CD1c-positive myeloid dendritic cell (primary cell): ENCODE measurements at regions not wholly inside any gene's neighbourhood (a gene's known extent, or its start where the extent isn't known, plus 50 kb on each side); places are given as distances from the start of the nearest gene placed in this dataset.
"Not testable (repeated sequence)": the region's sequence is repeated elsewhere in the genome, so short reads cannot be mapped to it uniquely, and the experiment has no call there.

Source experiments
- DNase-seq: peaks from one replicate; pipeline ENCODE4 v3.0.0-alpha.2; 2016; ENCODE audit errors: extremely low spot score

DNA sequence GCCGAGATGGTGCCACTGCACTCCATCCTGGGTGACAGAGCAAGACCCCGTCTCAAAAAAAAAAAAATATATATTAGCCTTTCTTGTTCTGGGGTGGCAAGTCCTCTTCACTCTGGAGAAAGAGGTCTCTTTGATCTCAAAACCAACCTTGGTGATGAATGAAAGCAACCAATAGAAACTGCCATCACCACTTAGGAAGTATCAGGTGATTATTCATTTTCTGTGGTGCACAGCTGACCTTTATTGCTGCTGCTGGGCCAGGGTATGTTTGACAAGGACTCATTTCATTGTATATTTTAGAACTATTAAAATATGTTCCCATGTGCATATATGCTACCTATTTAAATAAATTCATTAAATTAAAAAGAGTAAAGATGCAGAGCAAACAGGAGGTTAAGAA is 76.0 kb upstream of the KIT start:
- no peak for DNase-seq

DNA sequence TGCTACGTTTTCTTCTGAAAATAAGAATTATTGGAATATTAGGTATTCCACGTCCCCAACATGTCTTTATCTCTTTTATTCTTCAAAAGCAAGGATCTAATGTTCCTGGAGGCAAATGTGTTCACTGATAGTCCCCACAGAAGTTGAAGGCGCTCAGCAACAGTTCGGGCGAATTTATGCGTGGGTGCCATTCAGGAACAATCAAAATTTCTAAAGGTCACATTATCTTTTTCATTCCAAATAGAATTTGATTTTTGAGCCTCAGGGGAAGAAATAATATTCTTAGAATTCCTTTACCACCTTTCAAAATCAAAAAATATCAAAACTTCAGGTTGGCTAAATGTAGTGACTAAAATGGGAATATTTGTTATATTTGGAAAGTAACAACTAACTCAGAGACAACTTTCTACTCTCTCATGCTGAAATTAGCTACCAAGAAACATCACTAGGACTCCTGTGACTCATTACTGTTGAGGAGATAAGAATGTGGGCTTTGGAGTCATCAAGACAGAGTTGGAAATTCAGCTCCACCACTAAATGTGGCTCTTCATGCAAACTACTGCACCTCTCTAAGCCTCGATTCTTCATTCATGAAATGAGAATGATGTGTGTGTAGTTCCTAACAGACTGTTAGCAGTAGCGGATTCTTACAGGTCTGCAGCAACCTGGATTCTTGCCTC is 72.3 kb upstream of the KIT start:
- DNase-seq, result no peak

DNA sequence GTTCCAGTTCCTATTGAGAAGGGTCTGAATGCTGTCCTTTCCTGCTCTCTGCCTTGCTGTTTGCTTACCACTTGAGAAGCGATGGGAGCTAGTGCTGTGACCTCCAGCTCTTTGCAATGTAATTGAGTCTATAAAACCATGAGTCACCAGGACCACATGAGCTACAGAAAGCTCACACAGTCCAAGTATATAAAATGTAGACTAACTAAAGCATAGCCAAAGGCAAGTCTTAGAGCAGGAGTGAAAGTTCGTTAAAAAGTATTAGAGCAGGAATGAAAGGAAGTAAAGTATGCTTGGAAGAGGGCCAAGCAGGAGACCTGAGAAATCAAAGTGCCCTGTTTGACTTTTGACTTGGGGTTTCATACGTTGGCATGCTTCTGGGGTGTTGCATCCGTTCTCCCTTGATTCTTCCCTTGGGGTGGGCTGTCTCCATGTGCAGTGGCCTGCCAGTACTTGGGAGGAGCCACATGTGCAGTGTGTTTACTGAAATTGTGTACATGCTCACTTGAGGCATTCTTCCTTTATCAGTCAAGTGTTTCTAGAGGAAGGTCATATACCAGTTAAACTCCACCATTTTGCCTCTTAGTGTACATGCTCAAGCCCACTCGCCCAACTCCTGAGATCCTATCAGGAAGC is 71.3 kb upstream of the KIT start:
- no peak for DNase-seq

DNA sequence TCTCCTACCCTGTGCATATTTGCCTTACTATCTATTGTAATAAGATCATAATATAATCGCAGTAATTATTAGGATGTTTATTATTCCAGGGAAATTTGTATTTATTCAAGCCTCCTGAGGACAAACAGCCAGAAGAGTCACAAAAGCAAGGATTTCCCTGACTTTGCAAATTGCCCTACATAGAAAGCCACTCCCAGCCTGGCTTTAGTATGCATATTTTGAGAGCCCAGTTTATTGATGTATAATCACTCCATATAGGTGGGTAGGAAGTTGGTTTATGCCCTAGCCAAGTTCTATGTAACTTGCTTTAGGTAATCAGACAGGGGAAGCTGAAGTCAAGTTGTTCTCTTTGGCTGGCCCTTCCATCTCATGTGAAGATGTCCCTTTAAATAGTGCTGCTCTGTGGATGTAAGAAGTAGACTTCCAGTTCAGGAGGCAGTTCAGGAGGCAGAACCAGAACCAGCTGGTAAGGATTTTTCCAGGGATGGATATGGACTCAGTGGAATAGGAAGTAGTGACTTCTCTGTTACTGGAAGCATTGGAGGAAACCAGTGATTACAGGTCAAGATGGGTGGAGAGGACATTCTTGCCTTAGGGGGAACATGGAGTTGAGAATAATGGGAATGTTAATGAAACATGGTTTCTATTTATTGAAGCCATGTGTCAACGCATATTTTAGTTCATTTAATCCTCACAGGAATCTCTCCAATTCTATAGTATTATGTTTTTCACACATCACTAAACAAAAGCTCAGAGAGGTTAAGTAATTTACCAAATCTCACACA is 70.5 kb upstream of the KIT start:
- no peak for DNase-seq

DNA sequence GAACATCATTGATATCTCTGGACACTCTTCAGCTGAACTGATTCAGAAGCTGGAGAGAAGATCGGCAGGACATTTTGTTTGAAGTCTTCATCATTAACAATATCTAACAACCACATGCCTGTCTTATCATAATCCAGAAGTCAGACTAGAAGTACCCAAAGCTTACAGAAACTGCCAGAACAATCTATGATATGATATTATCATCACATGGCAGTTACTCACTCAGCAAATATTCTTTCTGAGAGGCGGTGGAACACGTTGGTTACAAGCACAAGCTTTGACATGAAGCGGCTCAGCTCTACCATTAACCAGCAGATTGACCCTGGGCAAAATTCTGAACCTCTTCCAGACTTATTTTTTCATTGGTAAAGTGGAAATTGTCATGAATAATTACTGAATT is 69.4 kb upstream of the KIT start:
- no peak for DNase-seq

DNA sequence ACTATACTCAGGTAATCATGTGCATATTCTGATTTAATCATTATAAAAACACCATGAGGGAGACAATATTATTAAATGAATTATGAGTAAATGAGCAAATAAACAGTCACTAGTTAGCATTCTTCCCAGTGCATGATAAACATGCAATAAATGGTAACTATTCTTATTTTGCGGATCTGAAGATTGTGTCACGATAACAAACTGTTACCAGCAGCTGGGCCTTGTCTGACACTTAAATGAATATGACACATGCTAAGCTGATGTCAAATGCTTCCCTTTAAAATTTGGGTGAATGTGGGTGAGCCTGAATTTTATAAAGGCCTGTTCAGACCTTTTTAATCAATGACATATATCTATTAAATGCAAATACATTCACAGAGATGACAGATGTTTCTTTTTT is 68.2 kb upstream of the KIT start:
- DNase-seq, result no peak

DNA sequence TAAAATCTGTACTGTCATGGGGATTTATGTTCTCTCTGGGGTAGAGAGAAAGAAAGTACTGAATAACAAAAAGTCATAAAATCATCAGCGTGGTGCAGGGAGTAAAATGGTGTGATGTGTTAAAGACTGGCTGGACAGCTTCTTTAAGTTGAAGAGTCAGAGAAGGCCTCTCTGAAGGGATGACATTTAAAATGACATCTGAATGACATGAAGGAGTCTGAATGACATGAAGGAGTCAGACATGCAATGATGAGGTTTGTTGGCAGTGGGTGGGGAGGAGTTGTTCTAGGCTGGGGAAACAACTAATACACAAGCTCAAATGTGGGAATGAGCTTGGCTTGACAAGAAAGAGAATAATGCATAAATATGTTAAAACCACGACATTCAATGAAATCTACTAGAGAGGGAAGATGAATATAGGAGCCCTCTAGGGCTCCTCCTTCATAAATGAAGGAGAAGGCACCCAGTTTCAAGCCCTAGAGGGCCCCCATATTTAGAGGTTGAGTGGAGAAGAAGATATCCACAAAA is 63.9 kb upstream of the KIT start:
- no peak for DNase-seq

DNA sequence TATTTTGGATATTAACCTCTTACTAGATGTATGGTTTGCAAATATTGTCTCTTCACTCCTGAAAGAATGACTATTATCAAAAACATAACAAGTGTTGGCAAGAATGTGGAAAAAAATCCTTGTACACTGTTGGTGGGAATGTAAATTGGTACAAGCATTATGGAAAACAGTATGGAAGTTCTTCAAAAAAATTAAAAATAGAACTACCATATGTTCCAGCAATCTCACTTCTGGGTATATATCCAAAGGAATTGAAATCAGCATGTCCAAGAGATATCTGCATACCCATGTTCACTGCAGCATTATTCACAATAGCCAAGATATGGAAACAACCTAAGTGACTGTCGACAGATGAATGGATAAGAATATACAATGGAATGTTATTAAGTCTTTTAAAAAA is 61.6 kb upstream of the KIT start:
- no peak for DNase-seq

DNA sequence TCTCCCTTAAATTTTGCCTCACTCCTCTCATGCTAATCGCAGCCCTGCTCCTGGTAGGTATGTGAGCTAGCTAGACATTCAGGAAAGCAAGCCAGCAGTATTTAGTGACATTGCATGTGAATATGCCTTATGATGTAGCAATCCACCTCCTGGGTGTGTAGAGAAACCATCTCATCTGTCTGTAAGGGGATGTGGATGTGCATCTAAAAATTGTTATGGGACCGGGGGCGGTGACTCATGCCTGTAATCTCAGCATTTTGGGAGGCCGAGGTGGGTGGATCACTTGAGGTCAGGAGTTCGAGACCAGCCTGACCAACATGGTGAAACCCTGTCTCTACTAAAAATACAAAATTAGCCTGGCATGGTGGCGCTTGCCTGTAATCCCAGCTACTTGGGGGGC is 60.1 kb upstream of the KIT start:
- not testable (repeated sequence) for DNase-seq

DNA sequence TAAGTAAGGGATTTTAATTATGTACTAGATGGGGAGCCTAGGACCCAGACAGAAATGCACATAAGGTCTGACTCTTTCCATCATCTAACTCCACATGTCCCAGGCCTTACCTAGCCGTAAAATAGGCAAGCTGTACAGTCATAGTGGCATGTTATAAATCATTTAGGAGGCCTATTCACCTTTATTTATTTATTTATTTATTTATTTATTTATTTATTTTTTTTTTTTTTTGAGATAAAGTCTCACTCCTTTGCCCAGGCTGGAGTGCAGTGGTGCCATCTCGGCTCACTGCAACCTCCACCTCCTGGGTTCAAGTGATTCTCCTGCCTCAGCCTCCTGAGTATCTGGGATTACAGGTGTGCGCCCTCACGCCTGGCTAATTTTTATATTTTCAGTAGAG is 55.6 kb upstream of the KIT start:
- DNase-seq, result not testable (repeated sequence)

DNA sequence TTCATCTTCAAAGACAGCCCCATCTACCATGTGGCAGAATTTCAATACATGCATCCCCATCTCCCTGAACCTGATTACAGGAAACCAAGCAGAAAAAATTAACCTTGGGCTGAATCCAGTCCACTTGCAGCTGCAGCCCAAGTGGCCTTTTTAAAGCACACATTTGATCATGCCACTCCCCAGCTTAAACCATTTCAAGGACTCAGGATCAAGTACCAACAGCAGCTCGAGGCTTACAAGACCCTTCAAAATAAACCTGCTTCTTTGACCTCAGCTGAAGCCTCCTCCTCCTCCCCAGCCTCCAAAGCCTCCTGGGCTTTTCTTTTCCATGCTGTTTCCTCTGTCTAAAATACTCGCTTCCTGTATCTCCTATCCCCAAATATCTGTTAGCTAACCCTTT is 50.7 kb upstream of the KIT start:
- DNase-seq, result no peak

DNA sequence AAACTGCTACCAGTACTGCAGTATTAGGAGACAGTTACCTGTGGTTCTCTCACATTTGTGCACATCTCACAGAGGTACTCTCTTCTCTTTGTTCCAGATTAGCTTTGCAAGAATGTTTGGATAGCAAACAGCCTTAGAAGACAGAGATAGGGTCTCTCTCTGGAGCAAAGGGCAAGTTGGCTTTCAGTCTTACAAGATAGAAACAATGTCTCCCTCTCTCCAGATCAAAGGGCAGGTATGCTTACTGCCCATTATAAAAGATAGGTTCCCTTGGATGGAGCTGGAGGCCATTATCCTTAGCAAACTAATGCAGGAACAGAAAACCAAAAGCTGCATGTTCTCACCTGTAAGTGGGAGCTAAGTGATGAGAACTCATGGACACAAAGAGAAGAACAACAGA is 50.2 kb upstream of the KIT start:
- no peak for DNase-seq
